GM18505 (cell line): ENCODE measurements at regions not wholly inside any gene's neighbourhood (a gene's known extent, or its start where the extent isn't known, plus 50 kb on each side); places are given as distances from the start of the nearest gene placed in this dataset.
"Not testable (repeated sequence)": the region's sequence is repeated elsewhere in the genome, so short reads cannot be mapped to it uniquely, and the experiment has no call there.

Source experiments
- ATAC-seq: cut with Tn5 transposase; IDR thresholded peaks from one replicate; pipeline ENCODE4 v1.9.1; 2021; ENCODE audit not compliant: unreplicated experiment
- POLR2A ChIP-seq: IDR thresholded peaks from 4 replicates; pipeline ENCODE4 v1.6.1; 2011; ENCODE audit warnings: borderline replicate concordance; ENCODE audit not compliant: insufficient read depth, insufficient read length; ENCODE audit errors: extremely low read depth

DNA sequence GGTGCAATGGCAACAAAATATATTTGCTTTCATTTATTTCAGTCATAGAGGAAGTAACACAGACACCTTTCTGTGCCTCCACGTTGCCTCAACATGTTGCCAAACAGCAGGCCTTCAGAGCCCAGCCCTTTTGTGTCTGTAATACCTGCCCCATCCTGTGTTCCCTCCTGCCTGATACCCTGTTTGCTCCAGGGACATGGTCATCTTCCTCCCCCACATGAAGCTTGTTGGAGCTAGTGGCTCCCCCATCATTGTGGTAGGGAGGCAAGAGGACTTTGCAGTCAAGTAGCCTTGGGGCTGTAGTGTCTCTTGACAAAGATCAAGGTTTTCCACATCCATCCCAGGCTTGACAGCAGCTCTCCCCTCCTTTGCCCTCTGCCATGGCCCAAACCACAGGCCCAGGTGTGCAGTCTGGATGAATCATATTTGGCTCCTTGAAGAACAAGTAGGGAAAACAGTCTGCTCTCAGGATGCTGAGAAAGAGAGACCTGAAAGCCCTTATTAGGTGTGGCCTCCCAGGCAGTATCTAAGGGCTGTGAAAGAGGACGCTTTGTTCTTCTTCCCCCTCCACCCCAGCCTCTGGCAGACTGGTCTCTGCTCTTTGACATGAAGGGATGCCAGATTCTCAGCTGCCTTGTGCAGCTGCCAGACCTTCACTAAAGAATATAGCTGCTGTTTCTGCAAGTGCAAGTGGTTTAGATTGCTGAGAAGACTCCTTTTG is 329.0 kb downstream of the C12orf75 start:
- no peak for ATAC-seq

DNA sequence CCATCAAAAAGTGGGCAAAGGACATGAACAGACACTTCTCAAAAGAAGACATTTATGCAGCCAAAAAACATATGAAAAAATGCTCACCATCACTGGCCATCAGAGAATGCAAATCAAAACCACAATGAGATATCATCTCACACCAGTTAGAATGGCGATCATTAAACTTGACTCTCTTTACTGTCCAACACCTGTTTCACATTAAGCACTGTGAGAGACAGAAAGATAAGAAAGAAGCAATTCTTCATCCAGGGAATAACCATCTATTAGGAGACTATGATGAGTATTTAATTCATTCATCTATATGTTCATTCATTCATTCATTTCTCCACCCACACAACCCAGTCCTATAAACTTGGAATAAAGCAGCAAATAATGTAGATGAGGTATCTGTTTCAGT is 334.3 kb downstream of the C12orf75 start:
- ATAC-seq: not testable (repeated sequence)

More for the DNA sequence above, 329.0 kb downstream of the C12orf75 start:
- TF ChIP-seq POLR2A: no peak

DNA sequence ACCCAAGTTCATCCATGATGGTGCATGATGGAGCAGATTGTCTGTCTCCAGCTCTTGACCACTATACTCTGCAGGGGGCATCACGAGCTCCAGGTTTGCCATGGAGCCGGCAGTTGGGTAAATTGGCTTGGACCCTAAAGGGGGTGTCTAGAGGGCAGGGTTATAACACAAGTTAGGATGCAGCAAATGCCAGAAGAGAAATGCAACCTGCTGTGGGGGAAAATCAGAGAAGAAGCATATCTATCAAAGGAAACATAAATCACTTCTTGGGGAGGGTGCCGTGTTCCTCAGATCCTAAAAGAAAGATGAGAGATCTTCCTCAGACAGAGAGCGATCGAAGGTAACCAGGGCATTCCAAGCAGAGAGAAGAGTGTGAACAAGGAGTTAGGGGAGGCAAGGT is 334.9 kb downstream of the C12orf75 start:
- no peak for TF ChIP-seq POLR2A
- ATAC-seq: no peak

DNA sequence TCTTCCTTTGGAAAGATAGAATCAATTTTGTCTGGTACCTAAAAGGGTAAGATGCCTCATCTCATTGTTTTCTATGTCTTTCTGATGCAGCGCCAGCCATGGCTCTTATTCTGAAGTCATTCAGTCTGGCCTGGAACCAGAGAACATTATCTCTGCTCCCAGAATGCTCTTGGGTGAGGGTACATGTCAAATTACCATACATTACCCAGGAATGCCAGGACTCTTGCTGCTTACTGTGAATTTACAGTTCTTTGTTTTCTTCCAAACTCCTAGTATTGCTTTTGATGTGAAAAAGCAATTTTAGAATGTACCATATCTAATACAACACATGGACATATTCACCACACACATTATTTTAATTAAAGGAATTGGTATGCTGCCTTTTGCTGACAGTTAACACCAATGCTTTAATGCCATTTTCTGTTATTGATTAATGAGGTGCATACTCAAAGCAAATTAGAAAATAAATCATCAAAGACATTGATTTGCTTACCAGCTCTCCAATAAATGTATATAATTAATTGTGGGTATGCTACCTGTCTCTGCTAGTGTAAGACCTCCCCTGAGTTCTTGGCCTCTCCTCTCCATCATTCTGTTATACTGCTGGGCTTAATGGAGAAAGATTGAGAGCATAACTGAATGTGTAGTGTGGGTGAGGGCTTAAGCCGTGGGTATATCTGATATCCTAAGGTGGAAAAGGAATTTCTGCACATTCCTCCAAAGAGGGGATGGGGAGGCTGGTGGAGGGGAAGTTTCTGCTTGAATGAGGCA is 337.7 kb downstream of the C12orf75 start:
- no peak for TF ChIP-seq POLR2A
- ATAC-seq: no peak

DNA sequence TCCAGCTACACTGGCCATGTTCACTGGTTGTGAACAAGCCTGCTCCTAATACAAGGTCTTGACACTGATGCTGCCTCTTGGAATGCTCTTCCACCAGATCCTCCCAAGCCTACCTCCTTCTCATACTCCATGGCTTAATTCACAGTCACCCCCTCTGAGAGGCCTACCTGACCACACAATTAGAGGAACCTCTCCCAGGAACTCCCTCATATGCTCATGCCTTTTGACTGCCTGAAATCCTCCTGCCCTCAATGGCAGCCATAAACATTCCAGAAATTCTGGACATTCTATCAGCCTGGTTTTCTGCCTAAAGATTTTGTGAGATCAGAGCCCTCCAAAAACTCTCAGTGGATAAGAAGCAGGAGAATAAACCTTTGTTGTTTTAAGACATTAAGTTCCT is 340.2 kb downstream of the C12orf75 start:
- no peak for ATAC-seq
- no peak for TF ChIP-seq POLR2A

DNA sequence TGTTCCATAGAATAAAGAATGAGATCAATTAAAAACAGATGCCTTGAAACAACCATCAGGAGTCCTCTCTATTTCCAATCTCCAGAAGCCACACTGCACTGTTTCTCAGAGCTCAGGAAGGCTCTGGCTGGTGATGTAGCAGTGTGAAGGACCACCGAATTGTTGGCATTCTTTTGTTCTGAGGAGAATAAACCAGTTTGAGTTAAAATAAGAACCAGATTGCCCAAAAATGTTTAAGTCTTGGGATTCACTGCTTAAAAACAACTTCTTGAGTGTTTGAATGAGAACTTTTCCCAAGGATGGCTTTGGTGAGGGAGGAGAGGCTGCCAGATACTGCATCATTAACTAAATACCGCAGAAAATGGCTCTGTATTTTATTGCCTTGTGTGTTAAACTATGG is 341.2 kb downstream of the C12orf75 start:
- TF ChIP-seq POLR2A: no peak

DNA sequence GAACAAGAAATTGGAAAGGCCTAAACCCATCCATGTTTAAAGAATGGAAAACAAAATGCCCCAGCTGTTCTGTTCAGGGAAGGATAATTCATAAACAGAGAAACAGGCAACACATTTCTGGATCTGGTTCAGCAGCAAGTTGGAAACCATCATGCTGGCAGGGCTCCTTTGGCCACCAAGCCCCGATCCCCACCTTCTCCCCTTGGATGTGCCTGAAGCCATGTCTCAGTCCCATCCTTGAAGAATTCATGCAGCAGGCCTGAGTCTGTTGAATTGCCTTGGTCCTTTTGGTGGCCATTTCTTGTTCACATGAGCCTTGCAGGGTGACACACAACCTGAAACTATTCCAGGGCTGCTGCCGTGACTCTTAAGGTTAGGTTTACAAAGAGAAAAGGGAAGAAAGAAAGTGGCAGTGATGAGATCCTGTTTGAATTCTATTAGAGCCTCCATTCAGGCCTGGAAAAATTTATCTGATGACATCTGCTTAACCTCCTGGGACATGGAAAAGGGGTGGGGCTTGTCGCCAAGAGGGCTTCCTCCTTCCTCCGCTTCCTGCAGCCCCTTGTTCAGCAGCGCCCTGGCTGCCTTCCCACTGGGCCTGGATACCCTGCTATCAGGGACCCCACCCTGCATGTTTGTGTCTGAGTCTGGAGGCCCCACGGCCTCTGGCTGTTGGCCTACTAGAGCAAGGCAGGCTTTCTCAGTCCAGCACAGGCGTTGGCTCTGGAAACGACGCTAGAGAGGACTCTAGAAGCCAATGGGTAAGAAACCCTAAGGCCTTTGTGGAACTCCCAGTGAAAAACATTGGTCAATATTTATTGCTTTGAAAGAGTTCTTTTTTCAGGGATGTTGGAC is 341.9 kb downstream of the C12orf75 start:
- TF ChIP-seq POLR2A: no peak
- ATAC-seq: no peak

More for the DNA sequence above, 341.2 kb downstream of the C12orf75 start:
- ATAC-seq: no peak

DNA sequence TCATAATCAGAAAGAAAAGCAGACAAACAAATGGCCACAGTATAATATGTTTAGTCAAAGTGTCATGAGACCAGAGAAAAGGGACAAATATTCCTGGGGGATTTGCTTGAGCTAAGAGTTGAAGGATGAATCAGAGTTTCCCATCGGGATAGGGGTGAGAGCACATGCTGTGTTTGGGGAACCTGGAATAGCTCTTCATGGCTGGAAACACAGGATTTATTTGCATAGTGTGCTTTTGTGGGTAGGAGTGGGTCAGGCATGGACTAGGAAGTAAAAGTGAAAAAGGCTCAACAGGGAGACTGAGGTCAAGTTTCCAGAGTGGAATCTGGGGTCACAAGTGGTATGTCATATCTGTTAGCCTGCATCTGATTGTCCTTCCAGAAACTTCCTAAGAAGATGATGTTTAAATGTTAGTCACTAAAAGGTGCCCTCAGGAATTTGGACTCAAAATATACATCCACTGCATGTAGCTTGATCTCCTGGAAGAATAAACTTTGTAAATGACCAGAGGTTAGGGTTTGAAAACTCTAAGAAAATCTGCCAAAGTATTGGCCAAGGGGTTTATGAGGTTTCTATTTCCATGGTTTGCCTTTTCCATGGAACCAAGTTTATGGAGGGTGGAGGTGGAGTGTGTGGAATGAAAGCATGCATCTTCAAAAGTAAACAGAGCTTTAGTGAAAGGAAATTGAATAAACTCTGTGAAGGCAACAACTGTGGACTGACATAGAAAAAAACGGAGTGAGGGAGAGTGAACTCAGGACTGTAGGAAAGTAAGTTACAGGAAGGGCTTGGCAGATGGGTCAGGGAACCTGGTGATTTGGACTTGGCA is 344.6 kb downstream of the C12orf75 start:
- ATAC-seq: no peak
- no peak for TF ChIP-seq POLR2A

DNA sequence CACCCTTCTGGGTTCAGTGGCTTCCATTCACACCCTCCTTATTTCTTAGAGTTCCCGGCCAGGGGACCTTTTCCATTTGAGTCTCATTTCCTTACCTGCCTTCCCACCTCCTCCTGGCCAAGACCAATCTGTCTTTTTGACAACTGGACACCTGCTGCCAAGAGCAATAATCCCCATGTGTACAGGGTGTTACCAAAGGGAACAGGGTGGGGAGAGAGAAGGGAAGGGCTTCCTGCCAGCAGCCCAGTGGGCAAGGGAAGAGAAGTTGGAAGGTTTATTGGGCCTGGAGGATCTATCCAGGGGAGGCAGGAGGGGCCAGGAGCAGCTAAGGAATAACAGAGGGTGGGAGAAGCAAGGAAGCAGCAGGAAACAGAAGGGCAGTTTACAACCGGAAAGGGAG is 346.2 kb downstream of the C12orf75 start:
- no peak for ATAC-seq
- no peak for TF ChIP-seq POLR2A

DNA sequence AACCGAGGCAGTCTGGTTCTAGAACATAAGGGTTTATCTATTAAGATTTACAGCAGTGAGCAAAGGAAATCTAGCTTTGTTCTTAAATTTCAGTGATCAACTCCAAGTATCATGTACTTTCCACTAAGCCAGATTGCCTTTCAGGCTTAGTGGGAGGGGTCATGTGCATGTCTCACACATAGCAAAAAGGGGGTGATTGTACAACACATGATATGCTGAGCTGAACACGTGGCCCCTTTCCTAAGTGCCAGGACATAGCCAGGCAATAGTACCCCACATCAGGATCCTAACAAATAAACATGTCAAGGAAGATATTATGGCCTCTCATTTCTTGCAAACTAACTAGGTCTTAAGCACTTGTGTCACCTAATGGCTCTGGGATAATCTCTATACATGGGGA is 347.2 kb downstream of the C12orf75 start:
- no peak for ATAC-seq
- TF ChIP-seq POLR2A: no peak

DNA sequence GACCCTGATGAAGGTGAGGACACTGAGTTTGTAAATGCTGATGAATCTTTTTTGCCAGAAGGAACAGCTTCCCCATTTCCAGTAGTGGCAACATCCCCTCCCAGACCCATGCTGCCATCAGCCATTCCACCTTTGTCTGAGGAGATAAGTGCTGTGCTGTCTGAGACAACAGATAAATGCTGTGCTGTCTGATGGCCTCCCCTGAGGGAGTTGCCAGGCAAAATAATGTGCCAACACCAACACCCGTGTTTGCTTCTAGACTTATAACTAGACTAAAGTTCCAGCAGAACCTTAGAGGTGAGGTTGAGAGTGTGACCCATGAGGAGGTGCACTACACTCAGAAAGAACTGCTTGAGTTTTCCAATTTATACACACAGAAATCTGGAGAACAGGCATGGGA is 349.5 kb downstream of the C12orf75 start:
- no peak for TF ChIP-seq POLR2A
- no peak for ATAC-seq

DNA sequence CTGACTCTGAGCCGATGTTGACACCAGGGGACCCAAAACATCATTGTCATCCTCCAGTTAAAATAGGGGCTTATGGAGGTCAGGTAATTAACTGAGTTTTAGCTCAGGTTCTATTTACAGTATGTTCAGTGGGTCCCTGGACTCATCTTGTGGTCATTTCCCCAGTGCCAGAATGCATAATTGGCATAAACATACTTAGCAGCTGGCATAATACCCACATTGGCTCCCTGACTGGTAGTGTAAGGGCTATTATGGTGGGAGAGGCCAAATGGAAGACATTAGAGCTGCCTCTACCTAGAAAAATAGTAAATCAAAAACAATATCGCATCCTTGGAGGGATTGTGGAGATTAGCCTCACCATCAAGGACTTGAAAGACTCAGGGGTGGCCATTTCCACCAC is 350.9 kb downstream of the C12orf75 start:
- no peak for TF ChIP-seq POLR2A
- ATAC-seq: no peak

DNA sequence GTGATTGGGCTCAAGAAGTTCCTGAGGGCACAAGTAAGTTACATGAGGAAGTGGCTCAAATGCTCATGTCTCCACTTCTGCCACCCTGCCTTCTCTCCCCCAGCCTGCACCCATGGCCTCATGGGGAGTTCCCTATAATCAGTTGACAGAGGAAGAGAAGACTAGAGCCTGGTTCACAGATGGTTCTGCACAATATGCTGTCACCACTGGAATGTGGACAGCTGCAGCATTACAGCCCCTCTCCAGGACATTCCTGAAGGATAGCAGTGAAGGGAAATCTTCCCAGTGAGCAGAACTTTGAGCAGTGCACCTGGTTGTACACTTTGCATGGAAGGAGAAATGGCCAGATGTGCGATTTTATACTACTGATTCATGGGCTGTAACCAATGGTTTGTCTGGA is 352.3 kb downstream of the C12orf75 start:
- ATAC-seq: not testable (repeated sequence)

DNA sequence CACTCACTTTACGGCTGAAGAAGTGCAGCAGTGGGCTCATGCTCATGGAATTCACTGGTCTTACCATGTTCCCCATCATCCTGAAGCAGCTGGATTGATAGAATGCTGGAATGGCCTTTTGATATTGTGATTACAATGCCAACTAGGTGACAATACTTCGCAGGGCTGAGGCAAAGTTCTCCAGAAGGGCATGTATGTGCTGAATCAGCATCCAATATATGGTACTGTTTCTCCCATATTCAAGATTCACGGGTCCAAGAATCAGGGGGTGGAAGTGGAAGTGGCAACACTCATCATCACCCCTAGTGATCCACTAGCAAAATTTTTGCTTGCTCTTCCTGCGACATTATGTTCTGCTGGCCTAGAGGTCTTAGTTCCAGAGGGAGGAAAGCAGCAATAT is 353.3 kb downstream of the C12orf75 start:
- ATAC-seq: not testable (repeated sequence)
